Femur (tissue), 1 donor: ENCODE measurements at regions not wholly inside any gene's neighbourhood (a gene's known extent, or its start where the extent isn't known, plus 50 kb on each side); places are given as distances from the start of the nearest gene placed in this dataset.
"Not testable (repeated sequence)": the region's sequence is repeated elsewhere in the genome, so short reads cannot be mapped to it uniquely, and the experiment has no call there.

ENCODE experiments used
- DNase-seq: peaks from one replicate; pipeline ENCODE4 v3.0.0-alpha.2; 2017

- DNase-seq, result no peak
Measured at GRCh38 chr1:238492271-238492670, 601.5 kb upstream of the ZP4 start.

DNA sequence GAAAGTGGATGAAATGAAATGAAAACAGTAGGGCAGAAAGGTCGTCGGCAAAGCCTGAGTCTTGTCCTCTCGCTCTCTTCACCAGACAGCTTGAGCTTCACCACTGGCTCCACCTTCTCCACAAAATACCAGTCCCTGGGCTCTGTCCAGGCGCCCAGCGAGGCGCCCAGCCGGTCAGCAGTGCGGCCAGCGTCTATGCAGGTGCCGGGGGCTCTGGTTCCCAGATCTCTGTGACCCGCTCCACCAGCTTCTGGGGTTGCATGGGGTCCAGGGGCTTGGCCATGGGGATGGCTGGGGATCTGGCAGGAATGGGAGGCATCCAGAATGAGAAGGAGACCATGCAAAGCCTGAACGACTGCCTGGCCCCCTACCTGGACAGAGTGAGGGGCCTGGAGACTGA lies 600.5 kb upstream of the ZP4 start:
- DNase-seq, result no peak

DNA sequence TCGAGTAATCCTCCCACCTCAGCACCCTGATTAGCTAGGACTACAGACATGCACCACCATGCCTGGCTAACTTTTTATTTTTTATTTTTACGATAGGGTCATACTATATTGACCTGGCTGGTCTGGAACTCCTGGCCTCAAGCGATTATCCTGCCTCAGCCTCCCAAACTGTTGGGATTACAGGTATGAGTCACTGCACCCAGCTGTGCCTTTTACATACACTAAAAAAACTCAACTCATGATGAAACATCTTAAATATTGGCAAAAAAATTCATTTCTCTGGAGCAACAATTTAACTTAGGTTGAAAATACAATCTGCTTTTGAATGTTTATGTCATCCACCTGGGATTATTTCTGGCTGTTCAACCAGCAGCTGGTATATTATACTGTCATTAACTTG lies 598.3 kb upstream of the ZP4 start:
- DNase-seq, result no peak

GRCh38 chr1:238488401-238488800 lies 597.7 kb upstream of the ZP4 start:
- DNase-seq, result no peak

- no peak for DNase-seq
Measured at GRCh38 chr1:238487931-238488330, 597.2 kb upstream of the ZP4 start.

GRCh38 chr1:238485912-238486209 lies 595.1 kb upstream of the ZP4 start:
- peak; percentile 64 for DNase-seq

- DNase-seq, result peak; percentile 74
Measured at GRCh38 chr1:238485057-238485911, 594.6 kb upstream of the ZP4 start.

DNA sequence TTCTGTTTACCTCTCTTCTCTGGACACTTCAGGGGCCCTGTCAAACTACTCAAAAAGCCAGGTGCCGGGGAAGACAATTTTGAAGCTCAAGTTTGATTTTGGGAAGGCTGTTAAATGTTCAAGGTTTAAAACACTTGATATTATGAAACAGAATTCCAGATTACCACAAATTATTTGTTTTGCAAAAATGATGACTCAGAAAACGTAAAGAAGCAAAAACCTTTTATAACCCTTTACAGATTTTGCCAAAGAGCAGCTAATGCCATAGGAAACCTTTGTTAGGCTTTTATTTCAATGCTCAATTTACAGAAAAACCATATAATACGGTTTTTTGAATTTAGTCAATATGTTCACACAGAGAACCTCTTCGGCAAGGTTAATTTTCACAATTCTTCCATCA lies 593.4 kb upstream of the ZP4 start:
- no peak for DNase-seq

GRCh38 chr1:238476841-238477240 lies 586.1 kb upstream of the ZP4 start:
- DNase-seq, result no peak

GRCh38 chr1:238475712-238476111 lies 585.0 kb upstream of the ZP4 start:
- DNase-seq, result no peak

DNA sequence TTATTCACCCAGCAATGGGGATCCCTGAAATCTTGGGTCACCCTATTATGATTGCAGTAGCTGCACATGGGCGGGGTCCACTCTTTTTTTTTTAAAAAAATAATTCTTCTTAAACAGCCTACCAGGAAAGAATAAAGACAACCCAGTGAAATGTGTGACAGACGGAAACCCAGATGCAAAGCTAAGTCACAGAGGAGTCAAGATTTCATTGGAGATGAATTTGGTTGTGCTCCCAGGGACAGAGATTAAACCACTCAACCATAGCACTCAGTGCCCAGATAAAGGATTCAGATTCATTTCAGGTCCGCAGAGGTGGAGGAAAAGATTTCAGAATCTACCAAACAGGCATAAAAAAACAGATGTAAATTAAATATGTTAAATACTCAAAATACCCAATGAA lies 583.5 kb upstream of the ZP4 start:
- no peak for DNase-seq

- DNase-seq, result no peak
Measured at GRCh38 chr1:238469146-238469631, 578.5 kb upstream of the ZP4 start.

DNA sequence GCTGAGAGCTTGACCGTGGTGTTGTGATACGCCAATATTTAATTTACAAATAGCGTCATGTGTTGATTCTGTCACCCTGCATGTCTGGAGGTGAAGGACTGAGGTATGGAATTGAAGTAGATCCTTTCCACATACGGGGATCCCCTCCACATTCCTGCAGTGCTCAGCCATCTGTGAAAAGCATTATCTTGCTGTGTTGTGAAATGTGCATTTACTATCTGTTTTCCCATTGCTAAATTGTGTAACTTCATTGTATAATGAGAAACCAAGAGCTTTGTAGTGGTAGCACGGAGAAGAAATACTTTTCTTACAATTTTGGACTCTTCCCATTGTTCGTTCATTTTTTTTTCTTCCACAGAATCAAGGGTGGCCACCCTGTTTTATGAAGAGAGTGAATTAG lies 577.3 kb upstream of the ZP4 start:
- DNase-seq, result no peak

- no peak for DNase-seq
Measured at GRCh38 chr1:238466459-238466858, 575.7 kb upstream of the ZP4 start.

- DNase-seq, result no peak
Measured at GRCh38 chr1:238465449-238465848, 574.7 kb upstream of the ZP4 start.

DNA sequence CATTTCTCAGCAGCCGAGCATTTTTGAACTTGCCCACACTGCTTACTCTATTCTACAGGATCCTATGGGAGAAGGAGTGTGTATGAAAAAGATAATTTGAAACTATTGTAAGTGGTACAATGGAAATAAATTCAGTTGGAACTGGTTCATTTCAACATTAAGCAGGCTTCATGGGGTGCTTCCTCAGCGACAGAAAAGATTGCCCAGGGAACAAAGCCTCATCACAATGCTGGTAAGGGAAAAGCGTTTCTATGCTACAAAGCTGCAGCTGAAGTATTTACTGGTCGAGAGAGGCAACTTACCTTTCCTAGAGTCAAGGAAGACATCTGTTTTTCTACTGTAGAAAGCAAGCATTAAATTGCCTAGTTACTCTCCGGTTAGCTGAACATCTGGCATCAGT lies 568.2 kb upstream of the ZP4 start:
- no peak for DNase-seq

DNA sequence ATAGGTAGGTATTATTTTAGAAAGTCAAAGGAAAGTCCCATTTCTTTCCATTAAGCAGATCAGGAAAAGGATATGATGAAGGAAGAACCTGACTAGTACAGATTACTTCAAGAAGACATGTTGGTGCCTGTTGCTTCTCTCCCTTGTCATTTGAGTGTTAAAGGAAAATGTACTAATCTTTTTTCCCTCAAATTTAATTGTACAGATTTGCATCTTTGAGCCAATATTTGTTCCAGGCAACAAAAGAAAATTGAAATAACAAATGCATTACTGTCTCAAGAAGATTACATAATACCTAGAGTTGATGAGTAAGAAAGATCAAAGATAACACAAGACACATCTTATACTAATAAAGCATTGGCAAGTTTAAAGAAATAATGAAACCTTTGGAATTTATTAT lies 566.9 kb upstream of the ZP4 start:
- DNase-seq, result no peak

DNA sequence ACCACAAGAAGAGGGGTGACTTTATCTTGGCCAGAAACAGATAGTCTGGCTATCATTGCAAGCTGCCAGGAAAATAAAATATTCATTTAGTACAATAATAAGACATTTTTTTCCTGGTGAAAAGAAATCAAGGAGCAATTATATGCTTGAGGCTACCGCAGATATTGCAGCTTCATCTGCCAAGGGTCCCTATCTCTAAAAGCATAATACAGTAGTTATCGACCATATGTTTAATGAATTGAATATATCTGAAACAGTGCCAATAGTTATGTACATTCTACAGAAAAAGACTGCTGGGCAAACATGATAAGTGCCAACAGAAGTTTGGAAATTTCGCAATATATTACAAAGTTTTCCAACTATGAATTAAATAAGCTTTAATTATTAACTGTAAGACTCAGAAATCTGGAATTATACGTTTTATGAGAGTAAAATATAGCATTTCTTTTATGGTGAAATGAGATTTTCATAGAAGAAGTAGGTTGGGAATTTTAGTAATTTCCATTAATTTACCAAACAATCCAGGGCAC lies 561.1 kb upstream of the ZP4 start:
- DNase-seq, result no peak

DNA sequence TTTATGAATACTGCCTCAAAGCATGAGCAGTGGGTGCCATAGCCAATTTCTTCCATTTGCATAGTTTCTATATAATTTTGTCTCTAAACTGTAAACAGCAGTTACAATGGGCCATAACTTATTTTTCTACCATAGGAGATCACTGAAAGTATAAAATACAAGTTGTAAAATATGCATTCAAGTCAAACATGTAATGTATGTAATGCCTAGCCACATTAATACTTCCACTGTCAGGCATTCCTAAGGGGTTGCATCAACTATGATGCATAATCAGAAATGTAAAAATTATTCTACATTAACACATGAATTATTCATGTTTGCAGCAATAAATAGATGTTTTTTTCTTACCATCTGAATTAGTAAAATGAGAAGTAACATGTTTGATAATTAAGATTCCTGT lies 560.3 kb upstream of the ZP4 start:
- no peak for DNase-seq

- no peak for DNase-seq
Measured at GRCh38 chr1:238443687-238444086, 553.0 kb upstream of the ZP4 start.

DNA sequence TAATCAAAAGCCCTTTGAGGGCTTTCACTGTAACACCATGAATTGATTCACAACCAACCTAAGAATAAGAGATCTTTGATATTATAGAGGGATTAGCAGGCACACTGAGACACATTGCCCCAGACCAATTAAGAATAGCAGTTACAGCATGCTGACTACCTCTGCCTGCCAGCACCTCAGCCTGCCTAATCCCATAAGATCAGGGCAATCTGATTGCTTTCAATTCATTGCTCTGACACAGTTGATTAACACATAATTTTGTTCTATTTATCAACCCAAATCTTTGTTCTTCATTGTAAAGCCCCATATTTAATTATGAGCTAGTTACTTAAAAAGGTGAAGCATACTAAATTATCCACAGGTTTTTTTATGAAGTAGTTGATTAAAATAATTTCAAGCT lies 548.8 kb upstream of the ZP4 start:
- no peak for DNase-seq

- DNase-seq, result no peak
Measured at GRCh38 chr1:238438311-238439270, 547.9 kb upstream of the ZP4 start.

DNA sequence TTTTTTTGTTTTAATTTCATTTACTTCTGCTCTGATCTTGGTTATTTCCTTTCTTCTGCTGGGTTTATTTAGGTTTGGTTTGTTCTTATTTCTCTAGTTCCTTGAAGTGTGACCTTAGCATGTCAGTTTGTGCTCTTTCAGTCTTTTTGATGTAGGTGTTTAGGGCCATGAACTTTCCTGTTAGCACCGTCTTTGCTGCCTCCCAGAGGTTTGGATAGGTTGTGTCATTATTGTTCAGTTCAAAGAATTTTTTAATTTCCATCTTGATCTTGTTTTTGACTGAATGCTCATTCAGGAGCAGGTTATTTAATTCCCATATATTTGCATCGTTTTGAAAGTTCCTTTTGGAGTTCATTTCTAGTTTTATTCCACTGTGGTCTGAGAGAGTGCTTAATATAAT lies 539.0 kb upstream of the ZP4 start:
- DNase-seq, result not testable (repeated sequence)

GRCh38 chr1:238419209-238419608 lies 528.5 kb upstream of the ZP4 start:
- no peak for DNase-seq
